Epithelial cell of prostate (primary cell): ENCODE measurements at regions not wholly inside any gene's neighbourhood (a gene's known extent, or its start where the extent isn't known, plus 50 kb on each side); places are given as distances from the start of the nearest gene placed in this dataset.
"Not testable (repeated sequence)": the region's sequence is repeated elsewhere in the genome, so short reads cannot be mapped to it uniquely, and the experiment has no call there.

ENCODE experiments used
- DNase-seq: peaks from one replicate; pipeline ENCODE4 v3.0.0-alpha.2; 2011; ENCODE audit warnings: low read depth, low spot score
- H3K27ac ChIP-seq: fragments of 450-650 bp; 2 replicates; pipeline ENCODE4 v1.5.1; 2017; ENCODE audit warnings: mild to moderate bottlenecking

- DNase-seq = no peak
- no peak overlapping the region for H3K27ac ChIP-seq
Measured at GRCh38 chr6:139751179-139751578, 376.7 kb upstream of the CITED2 start.

- no peak overlapping the region for H3K27ac ChIP-seq
- no peak for DNase-seq
Measured at GRCh38 chr6:139748353-139749146, 374.1 kb upstream of the CITED2 start.

GRCh38 chr6:139747154-139747553, 372.7 kb upstream of the CITED2 start:
- DNase-seq = no peak
- no peak overlapping the region for H3K27ac ChIP-seq

DNA sequence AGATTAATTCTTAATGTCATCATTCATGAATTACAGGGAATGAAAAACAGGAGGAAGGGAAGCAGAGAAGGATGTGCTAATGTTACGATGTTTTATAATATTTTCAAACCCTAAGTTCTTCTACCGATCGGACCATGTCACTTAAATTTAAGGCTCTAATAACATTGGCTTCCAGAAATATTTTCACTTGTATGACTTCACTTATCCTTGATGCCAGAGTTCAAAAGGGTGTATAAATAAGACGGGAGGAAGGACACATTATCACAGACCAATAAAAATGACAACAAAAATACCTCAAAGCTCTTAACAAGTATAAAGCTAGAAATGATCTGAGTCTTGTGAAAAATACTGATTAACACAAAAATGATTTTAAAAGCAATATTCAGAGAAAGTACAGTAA, 370.4 kb upstream of the CITED2 start:
- no peak overlapping the region for H3K27ac ChIP-seq
- no peak for DNase-seq

DNA sequence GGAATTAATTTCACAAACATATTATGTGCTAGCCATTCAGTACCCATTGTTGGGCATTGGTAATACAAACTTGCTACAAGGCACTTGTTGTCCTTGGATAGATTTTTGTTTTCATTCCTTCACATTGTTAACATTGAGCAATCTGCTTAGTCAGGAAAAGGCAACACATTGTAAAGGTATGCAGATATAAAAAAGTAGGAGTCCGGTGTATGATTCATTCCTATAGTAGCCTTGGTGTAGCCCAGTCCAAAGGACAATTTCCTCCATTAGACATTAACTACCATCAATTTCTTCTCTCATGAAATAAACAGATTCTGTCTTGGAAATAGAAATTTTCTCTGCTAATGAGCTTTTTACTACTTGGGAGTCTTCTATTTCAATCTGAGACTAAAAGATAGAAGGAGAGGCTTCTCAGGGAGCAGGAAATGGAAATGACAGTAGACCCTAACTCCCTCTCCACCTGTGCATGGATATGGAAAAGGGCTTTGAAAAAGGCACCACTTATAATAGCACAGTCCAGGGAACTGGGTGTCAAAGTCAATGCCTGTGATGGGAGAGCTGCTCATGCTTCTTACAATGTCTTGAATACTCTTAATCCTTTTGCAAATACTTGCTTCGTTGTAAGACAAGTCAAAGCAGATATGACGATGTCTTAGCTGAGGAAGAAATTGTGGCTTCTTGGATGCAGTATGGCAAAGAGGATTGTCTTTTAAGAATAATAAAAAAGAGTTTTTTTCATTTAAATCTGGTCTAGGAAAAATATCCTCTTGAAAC, 369.4 kb upstream of the CITED2 start:
- peak overlapping the region; percentile 51 for H3K27ac ChIP-seq
- DNase-seq = peak; percentile 72

DNA sequence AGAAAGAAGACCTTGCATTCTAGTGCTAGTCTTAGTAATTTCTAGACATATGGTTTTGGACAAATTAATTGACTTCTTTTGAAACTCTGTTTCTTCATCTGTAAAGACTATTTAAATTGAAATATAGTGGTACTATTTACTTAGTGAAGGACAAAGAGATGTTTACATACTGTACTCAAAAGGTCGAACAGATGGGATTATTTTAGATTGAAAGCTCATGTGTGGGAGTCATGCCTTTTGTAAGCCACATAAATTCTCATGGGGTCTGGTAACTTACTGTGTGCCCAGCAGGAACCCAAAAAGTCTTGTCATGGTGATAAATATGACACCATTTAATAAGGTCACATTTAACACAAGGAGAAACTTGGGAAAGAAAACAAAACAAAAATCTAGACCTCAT, 368.2 kb upstream of the CITED2 start:
- no peak for DNase-seq
- H3K27ac ChIP-seq = no peak overlapping the region

GRCh38 chr6:139738801-139739455, 364.5 kb upstream of the CITED2 start:
- no peak overlapping the region for H3K27ac ChIP-seq
- DNase-seq = no peak

GRCh38 chr6:139736325-139736906, 362.0 kb upstream of the CITED2 start:
- no peak overlapping the region for H3K27ac ChIP-seq
- no peak for DNase-seq

DNA sequence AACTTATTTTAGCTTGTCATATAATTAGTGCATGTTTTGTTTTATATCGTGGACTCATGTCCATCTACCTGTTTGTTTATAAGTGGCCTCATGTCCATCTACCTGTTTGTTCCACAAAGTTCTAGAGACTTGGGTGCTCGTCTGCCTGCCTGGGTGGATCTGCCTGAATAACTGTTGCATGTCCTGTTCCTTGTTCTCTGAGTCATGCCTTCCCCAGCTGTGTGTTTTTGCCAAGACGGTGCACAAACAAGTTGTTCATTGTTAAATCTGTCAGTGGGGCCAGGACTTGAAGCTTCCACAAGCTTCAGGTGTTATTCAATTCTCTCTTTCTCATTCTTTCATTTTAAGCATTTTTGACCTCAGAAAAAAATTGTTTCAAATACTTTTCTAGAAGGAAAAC, 358.0 kb upstream of the CITED2 start:
- DNase-seq = peak; percentile 51
- H3K27ac ChIP-seq = no peak overlapping the region

DNA sequence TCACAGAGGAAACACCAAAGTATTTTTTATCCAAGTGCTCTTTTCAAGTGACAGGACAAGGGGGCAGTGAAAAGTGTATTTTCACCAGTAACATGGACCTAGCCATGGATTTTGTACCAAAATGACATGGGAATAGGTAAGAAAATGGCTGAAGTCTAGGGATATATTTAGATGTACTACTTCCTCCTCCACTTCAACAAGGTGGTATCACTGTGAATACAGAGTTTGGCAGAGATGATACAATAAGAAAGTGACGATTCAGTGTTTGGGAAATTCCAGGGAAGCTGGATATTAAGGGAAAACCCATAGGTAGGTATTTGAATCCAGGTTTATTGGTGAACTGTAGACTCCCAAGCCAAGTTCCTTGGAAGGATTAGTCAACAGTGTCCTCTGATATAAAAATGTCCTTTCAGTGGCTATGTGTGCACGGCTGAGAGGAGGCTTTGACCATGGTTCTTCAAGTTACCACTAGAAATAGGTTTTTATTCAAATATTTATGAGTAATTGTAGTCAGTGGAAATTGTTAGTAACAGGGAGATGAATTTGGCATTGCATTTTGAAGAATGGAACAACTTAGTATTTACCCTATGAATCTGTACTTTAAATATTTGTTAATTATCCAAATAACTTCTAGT, 356.0 kb upstream of the CITED2 start:
- no peak overlapping the region for H3K27ac ChIP-seq
- DNase-seq = no peak

DNA sequence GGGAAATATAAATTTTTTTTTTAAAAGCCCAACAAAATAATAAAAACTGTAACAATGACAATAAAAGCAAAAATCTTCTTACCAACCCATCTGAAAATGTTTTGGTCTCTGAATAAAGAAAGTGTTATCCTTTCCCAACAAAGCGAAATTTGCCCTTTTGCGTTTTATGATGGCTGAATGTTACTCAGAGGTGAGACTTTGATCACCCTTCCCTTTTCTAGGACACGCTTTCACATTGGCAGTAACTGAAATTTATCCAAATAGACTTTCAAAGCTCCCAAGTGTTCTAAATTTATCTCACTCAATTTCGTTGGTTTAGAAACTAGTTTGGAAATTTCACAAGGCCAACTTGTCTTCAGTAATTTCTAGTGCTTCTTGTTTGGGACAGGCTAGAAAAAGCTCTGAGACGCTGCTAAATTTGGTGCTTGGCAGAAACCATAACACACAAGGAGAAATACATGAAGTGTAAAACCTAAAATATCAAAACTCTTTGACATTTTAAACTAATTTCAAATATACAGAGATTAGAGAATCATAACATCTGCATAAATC, 354.5 kb upstream of the CITED2 start:
- no peak for DNase-seq
- no peak overlapping the region for H3K27ac ChIP-seq

DNA sequence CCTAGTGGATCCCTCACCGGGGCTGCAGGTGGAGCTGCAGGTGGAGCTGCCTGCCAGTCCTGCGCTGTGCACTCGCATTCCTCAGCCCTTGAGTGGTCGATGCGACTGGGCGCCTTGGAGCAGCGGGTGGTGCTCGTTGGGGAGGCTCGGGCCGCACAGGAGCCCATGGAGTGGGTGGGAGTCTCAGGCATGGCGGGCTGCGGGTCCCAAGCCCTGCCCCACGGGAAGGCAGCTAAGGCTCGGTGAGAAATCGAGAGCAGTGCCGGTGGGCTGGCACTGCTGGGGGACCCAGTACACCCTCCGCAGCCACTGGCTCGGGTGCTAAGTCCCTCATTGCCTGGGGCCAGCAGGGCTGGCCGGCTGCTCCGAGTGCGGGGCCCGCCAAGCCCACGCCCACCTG, 351.8 kb upstream of the CITED2 start:
- DNase-seq, H3K27ac ChIP-seq: not testable (repeated sequence)

DNA sequence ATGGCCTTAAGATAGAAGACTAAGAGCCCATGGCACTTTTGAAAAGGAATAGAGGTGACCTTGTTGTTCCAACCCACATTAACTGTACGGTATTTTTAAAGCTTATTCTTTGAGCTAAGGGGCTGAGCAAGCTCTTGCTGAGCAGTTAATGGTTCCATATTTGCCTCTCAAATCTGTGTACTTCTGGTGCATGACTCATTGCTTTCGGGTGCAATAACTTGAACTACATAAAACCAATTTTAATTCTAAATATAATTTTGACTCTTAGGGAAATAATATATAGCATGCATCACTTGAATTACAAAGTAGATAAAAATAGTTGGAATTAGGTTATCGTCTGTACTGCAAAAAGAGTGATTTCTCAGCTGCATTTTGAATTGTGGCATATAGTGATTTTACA, 348.1 kb upstream of the CITED2 start:
- DNase-seq = no peak
- no peak overlapping the region for H3K27ac ChIP-seq

DNA sequence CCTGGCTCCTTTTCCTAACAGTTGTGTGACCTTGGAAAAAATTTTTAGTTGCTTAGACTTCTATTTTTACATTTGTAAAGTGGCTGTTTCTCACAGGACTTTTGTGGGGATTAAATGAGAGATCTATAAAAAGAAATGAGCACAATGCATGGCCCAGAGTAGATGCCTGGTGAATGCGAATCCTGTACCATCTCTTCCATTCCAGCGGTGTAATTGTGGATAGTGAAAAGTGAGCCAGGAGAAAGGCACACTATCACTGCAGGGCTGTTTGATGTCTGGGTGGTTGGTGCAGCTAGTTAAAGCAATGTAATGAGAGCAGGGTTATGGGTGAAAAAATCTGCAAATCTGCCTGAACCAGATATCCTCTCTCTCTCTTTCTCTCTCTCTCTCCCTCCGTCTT, 347.5 kb upstream of the CITED2 start:
- DNase-seq = no peak
- H3K27ac ChIP-seq = no peak overlapping the region

GRCh38 chr6:139713900-139714506, 339.6 kb upstream of the CITED2 start:
- H3K27ac ChIP-seq = no peak overlapping the region
- DNase-seq = no peak

- no peak overlapping the region for H3K27ac ChIP-seq
- DNase-seq = no peak
Measured at GRCh38 chr6:139713424-139713823, 339.0 kb upstream of the CITED2 start.

DNA sequence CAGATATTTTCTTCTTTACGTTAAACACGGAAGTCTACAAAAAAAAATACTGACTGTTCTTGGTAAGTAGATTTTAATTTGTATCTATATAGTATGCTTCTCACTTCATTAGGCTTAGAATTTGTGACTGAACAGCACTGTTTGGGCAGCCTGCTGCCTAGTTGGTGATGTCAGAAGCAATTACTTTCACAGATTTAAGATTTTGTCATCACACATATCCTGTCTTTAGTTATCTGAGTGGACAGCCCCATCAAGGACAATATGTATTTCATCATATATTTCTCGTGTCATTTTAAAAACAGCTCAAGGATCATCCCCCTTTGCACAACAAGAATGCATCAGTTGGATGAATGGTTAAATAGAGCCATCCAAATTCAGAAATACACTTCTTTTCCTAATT, 338.4 kb upstream of the CITED2 start:
- H3K27ac ChIP-seq = peak overlapping the region; percentile 34
- no peak for DNase-seq

- DNase-seq = no peak
- H3K27ac ChIP-seq = peak overlapping the region; percentile 34
Measured at GRCh38 chr6:139711804-139712585, 337.5 kb upstream of the CITED2 start.

DNA sequence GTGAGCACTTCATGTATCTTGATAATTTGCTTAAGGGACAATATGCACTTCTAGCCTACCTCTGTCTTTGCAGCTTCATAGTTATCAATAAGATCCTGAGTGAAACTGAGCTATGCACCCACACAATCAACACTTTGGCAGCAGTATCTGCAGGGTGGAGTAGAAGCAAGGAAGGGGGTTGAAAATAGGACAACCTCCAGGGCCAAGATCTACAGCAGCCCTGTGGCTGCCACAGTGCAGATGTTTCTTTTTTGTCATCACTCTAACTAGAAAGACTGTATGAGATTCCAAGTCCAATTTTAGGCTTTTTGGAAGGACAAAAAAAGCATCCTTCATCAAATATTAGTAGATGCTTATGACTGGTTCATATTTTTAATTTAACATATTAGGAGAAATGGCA, 336.1 kb upstream of the CITED2 start:
- no peak for DNase-seq
- no peak overlapping the region for H3K27ac ChIP-seq
